Liver (tissue), 8 donors: ENCODE measurements at regions not wholly inside any gene's neighbourhood (a gene's known extent, or its start where the extent isn't known, plus 50 kb on each side); places are given as distances from the start of the nearest gene placed in this dataset.

Experiments used
- DNase-seq: peaks from one replicate; pipeline ENCODE4 v3.0.0-alpha.2; 2017; ENCODE audit warnings: low spot score
- H3K27ac ChIP-seq, 2 donors: one replicate each; pipeline ENCODE4 v1.7.0; 2013; ENCODE audit warnings: inconsistent platforms in 2 of 2, low read length in 2 of 2, control low read depth in 1 of 2, low read depth in 1 of 2, mild to moderate bottlenecking in 1 of 2
- H3K27me3 ChIP-seq, 4 donors: one replicate each; pipeline versions ENCODE4 v1.6.1 to v1.7.0; 2013; ENCODE audit warnings: low read length in 3 of 4, inconsistent platforms in 1 of 4, mild to moderate bottlenecking in 1 of 4, moderate library complexity in 1 of 4; ENCODE audit not compliant: control insufficient read depth in 4 of 4, insufficient read depth in 4 of 4
- H3K36me3 ChIP-seq, 4 donors: one replicate each; pipeline versions ENCODE4 v1.6.1 to v1.7.0; 2013; ENCODE audit warnings: low read length in 3 of 4, mild to moderate bottlenecking in 3 of 4, low read depth in 1 of 4, moderate library complexity in 1 of 4; ENCODE audit not compliant: control insufficient read depth in 4 of 4, insufficient read depth in 3 of 4
- H3K4me1 ChIP-seq, 4 donors: one replicate each; pipeline versions ENCODE4 v1.6.1 to v1.7.0; 2013; ENCODE audit warnings: low read length in 3 of 4, mild to moderate bottlenecking in 3 of 4, moderate library complexity in 1 of 4; ENCODE audit not compliant: control insufficient read depth in 4 of 4, insufficient read depth in 4 of 4
- H3K4me3 ChIP-seq, 3 donors: one replicate each; pipeline versions ENCODE4 v1.6.1 to v1.7.0; 2013; ENCODE audit warnings: low read length in 3 of 3, control low read depth in 1 of 3, low read depth in 1 of 3, mild to moderate bottlenecking in 1 of 3
- H3K9ac ChIP-seq, 2 donors: one replicate each; pipeline ENCODE4 v1.7.0; 2013; ENCODE audit warnings: low read length in 2 of 2, mild to moderate bottlenecking in 2 of 2, moderate library complexity in 2 of 2, control low read depth in 1 of 2, low read depth in 1 of 2
- H3K9me3 ChIP-seq, 4 donors: one replicate each; pipeline versions ENCODE4 v1.6.1 to v1.7.0; 2013; ENCODE audit warnings: low read length in 3 of 4; ENCODE audit not compliant: control insufficient read depth in 4 of 4
- ATF3 ChIP-seq: IDR thresholded peaks from 2 replicates; pipeline ENCODE4 v1.6.1; 2016; ENCODE audit warnings: antibody characterized with exemption
- CTCF ChIP-seq: fragments of 150-350 bp; IDR thresholded peaks from 2 replicates; pipeline ENCODE4 v1.5.1; 2017; ENCODE audit warnings: improper control_type of control experiment, low read depth, low read length; ENCODE audit not compliant: missing input control
- EGR1 ChIP-seq, 2 donors: IDR thresholded peaks; 2 replicates each; pipeline ENCODE4 v1.6.1; 2016 to 2018; ENCODE audit warnings: antibody characterized with exemption in 2 of 2, low read depth in 2 of 2
- FOXA1 ChIP-seq: IDR thresholded peaks from 2 replicates; pipeline ENCODE4 v1.6.1; 2016; ENCODE audit warnings: antibody characterized with exemption
- FOXA2 ChIP-seq: IDR thresholded peaks from 2 replicates; pipeline ENCODE4 v1.6.1; 2016; ENCODE audit warnings: antibody characterized with exemption
- GABPA ChIP-seq, 2 donors: IDR thresholded peaks in 1 of 2; conservative IDR thresholded peaks in 1 of 2; 2 replicates each; pipeline ENCODE4 v1.6.1; 2016; ENCODE audit warnings: antibody characterized with exemption in 2 of 2, mild to moderate bottlenecking in 1 of 2, moderate library complexity in 1 of 2
- HNF4A ChIP-seq, 2 donors: conservative IDR thresholded peaks; 2 replicates each; pipeline ENCODE4 v1.6.1; 2016; ENCODE audit warnings: antibody characterized with exemption in 2 of 2, mild to moderate bottlenecking in 2 of 2
- HNF4G ChIP-seq: IDR thresholded peaks from 2 replicates; pipeline ENCODE4 v1.6.1; 2016; ENCODE audit warnings: antibody characterized with exemption
- JUND ChIP-seq, 2 donors: IDR thresholded peaks; 2 replicates each; pipeline ENCODE4 v1.6.1; 2016; ENCODE audit warnings: antibody characterized with exemption in 2 of 2
- MAX ChIP-seq: IDR thresholded peaks from 2 replicates; pipeline ENCODE4 v1.6.1; 2016; ENCODE audit warnings: antibody characterized with exemption
- NR2F2 ChIP-seq: IDR thresholded peaks from 2 replicates; pipeline ENCODE4 v1.6.1; 2016; ENCODE audit warnings: antibody characterized with exemption
- RAD21 ChIP-seq, 2 donors: IDR thresholded peaks; 2 replicates each; pipeline ENCODE4 v1.6.1; 2016; ENCODE audit warnings: antibody characterized with exemption in 2 of 2, mild to moderate bottlenecking in 2 of 2
- REST ChIP-seq: IDR thresholded peaks from 2 replicates; pipeline ENCODE4 v1.6.1; 2016; ENCODE audit warnings: antibody characterized with exemption, mild to moderate bottlenecking
- RXRA ChIP-seq, 2 donors: IDR thresholded peaks; 2 replicates each; pipeline ENCODE4 v1.6.1; 2017 to 2018; ENCODE audit warnings: antibody characterized with exemption in 2 of 2, mild to moderate bottlenecking in 1 of 2
- SP1 ChIP-seq: IDR thresholded peaks from 2 replicates; pipeline ENCODE4 v1.6.1; 2018; ENCODE audit warnings: antibody characterized with exemption, mild to moderate bottlenecking
- TAF1 ChIP-seq: conservative IDR thresholded peaks from 2 replicates; pipeline ENCODE4 v1.6.1; 2016; ENCODE audit warnings: antibody characterized with exemption, mild to moderate bottlenecking
- YY1 ChIP-seq: IDR thresholded peaks from 2 replicates; pipeline ENCODE4 v1.6.1; 2016; ENCODE audit warnings: antibody characterized with exemption, mild to moderate bottlenecking
- ZBTB33 ChIP-seq: IDR thresholded peaks from 2 replicates; pipeline ENCODE4 v1.6.1; 2016; ENCODE audit warnings: antibody characterized with exemption
- WGBS: extraction: QIAGEN DNeasy Blood & Tissue Kit; methylation state at CpG from one replicate; pipeline ENCODE4 v1.1.7; 2013; 5-methylcytosine and 5-hydroxymethylcytosine counted together
- donor health status: healthy.
- donor health status: healthy.
- donor health status: healthy.
- donor health status: healthy.
- donor health status: healthy.

- H3K4me1 ChIP-seq: no peaks in the 10 kb centered on the region
- H3K4me3 ChIP-seq: no peak overlapping the region
- no peak for DNase-seq
- H3K9me3 ChIP-seq: no peaks in the 10 kb centered on the region
- WGBS: 63% methylated on average over 2 of the region's 2 CpGs
- no peak overlapping the region for H3K9ac ChIP-seq
- TF ChIP-seq MAX: no peak
- TF ChIP-seq REST: no peak
- no peak for TF ChIP-seq EGR1 (IDR thresholded peaks at IDR 0.05; ENCODE audit: low read depth in 2 of 2)
- TF ChIP-seq HNF4A (conservative IDR thresholded peaks at IDR 0.05): no peak
- TF ChIP-seq TAF1: no peak
- TF ChIP-seq ATF3: no peak
- no peak for TF ChIP-seq RXRA (IDR thresholded peaks at IDR 0.05)
- TF ChIP-seq HNF4G: no peak
- no peak for TF ChIP-seq FOXA1
- no peak for TF ChIP-seq SP1
- no peak overlapping the region for H3K27ac ChIP-seq
- peaks cover 0 to 2% (median 0%) of the 10 kb centered on the region in 4 donors for H3K27me3 ChIP-seq
- H3K36me3 ChIP-seq: no peaks in the 10 kb centered on the region
These were observed 307.9 kb downstream of the DMAC1 start for GRCh38 chr9:7491641-7492040.

GRCh38 chr9:7490317-7491108, 309.1 kb downstream of the DMAC1 start:
- Histone ChIP-seq H3K27me3 (no peaks in the 10 kb centered on the region), H3K9me3 (no peaks in the 10 kb centered on the region), H3K27ac (no peak overlapping the region), H3K4me3 (no peak overlapping the region), H3K36me3 (no peaks in the 10 kb centered on the region), H3K9ac (no peak overlapping the region), H3K4me1 (no peaks in the 10 kb centered on the region)
- WGBS: 79% methylated on average over 4 of the region's 4 CpGs
- TF ChIP-seq FOXA2: no peak
- TF ChIP-seq CTCF: no peak
- TF ChIP-seq FOXA1: no peak
- no peak for TF ChIP-seq TAF1
- TF ChIP-seq SP1: no peak
- no peak for TF ChIP-seq RAD21 (IDR thresholded peaks at IDR 0.05)
- no peak for TF ChIP-seq YY1
- TF ChIP-seq ATF3: no peak
- TF ChIP-seq HNF4A (conservative IDR thresholded peaks at IDR 0.05): no peak
- TF ChIP-seq NR2F2: no peak
- TF ChIP-seq ZBTB33: no peak
- no peak for TF ChIP-seq JUND (IDR thresholded peaks at IDR 0.05)
- TF ChIP-seq RXRA (IDR thresholded peaks at IDR 0.05): no peak
- TF ChIP-seq REST: no peak
- no peak for TF ChIP-seq GABPA (IDR thresholded peaks at IDR 0.05 in 1 of 2, conservative IDR thresholded peaks at IDR 0.05 in 1 of 2)
- no peak for TF ChIP-seq MAX
- TF ChIP-seq EGR1 (IDR thresholded peaks at IDR 0.05; ENCODE audit: low read depth in 2 of 2): no peak
- no peak for DNase-seq
